ENCODE measurements at regions not wholly inside any gene's neighbourhood (a gene's known extent, or its start where the extent isn't known, plus 50 kb on each side); places are given as distances from the start of the nearest gene placed in this dataset.

DNA sequence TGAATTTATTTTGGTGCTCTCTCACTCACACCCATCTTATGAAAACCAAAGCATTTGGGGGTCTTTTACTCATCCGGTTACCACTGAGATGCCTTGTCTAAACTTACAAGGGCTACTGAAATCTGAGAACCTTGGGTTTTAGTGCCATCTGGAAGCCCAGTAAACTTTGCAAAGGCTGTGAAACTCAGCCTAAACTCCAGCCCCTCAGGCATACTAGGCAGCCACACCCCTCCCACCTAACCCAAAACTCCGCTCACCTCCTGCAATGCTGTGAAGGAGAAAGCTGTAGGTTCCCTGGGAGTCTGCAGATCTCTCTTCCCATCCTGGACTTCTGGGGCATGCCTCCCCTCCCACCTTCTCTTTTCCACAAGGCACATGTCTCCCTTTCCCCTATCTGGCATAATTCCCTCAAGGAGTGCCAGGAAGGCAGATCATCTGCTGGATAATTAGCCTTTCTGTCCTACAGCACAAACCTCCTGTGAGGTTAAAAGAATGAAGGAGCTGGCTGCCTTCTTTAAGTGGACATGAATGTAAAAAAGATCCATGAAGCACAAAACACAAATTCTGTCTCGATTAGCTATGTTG lies 71.5 kb upstream of the ANXA1 start:
- H3K4me3 ChIP-seq (ENCODE audit: low read depth in 1 of 5, low read length in 5 of 5), result peak overlapping the region in 1 of 5 donors; percentile 36
- no peaks in the 10 kb centered on the region for H3K27me3 ChIP-seq (ENCODE audit: control insufficient read depth in 5 of 5, insufficient read depth in 4 of 5, low read length in 5 of 5)
- H3K4me1 ChIP-seq (ENCODE audit: control insufficient read depth in 5 of 5, insufficient read depth in 5 of 5, low read length in 5 of 5), result peaks cover 0 to 25% (median 11%) of the 10 kb centered on the region in 5 donors
- no peaks in the 10 kb centered on the region for H3K9me3 ChIP-seq (ENCODE audit: control insufficient read depth in 5 of 5, low read length in 5 of 5)
- no peak overlapping the region for H3K9ac ChIP-seq (ENCODE audit: low read length in 5 of 5)
- no peaks in the 10 kb centered on the region for H3K36me3 ChIP-seq (ENCODE audit: control insufficient read depth in 5 of 5, insufficient read depth in 5 of 5, low read length in 5 of 5)
- H3K27ac ChIP-seq (ENCODE audit: low read depth, low read length), result no peak overlapping the region

GRCh38 chr9:73079326-73079725 lies 72.3 kb upstream of the ANXA1 start:
- no peak overlapping the region for H3K4me3 ChIP-seq (ENCODE audit: low read depth in 1 of 5, low read length in 5 of 5)
- H3K27ac ChIP-seq (ENCODE audit: low read depth, low read length), result no peak overlapping the region
- H3K27me3 ChIP-seq (ENCODE audit: control insufficient read depth in 5 of 5, insufficient read depth in 4 of 5, low read length in 5 of 5), result no peaks in the 10 kb centered on the region
- H3K36me3 ChIP-seq (ENCODE audit: control insufficient read depth in 5 of 5, insufficient read depth in 5 of 5, low read length in 5 of 5), result no peaks in the 10 kb centered on the region
- H3K9me3 ChIP-seq (ENCODE audit: control insufficient read depth in 5 of 5, low read length in 5 of 5), result no peaks in the 10 kb centered on the region
- peaks cover 0 to 25% (median 11%) of the 10 kb centered on the region in 5 donors for H3K4me1 ChIP-seq (ENCODE audit: control insufficient read depth in 5 of 5, insufficient read depth in 5 of 5, low read length in 5 of 5)
- no peak overlapping the region for H3K9ac ChIP-seq (ENCODE audit: low read length in 5 of 5)

- Histone ChIP-seq H3K4me3 (ENCODE audit: low read depth in 1 of 5, low read length in 5 of 5) (no peak overlapping the region), H3K4me1 (ENCODE audit: control insufficient read depth in 5 of 5, insufficient read depth in 5 of 5, low read length in 5 of 5) (peaks cover 0 to 25% (median 11%) of the 10 kb centered on the region in 5 donors), H3K36me3 (ENCODE audit: control insufficient read depth in 5 of 5, insufficient read depth in 5 of 5, low read length in 5 of 5) (no peaks in the 10 kb centered on the region), H3K9me3 (ENCODE audit: control insufficient read depth in 5 of 5, low read length in 5 of 5) (no peaks in the 10 kb centered on the region), H3K27ac (ENCODE audit: low read depth, low read length) (no peak overlapping the region), H3K27me3 (ENCODE audit: control insufficient read depth in 5 of 5, insufficient read depth in 4 of 5, low read length in 5 of 5) (no peaks in the 10 kb centered on the region), H3K9ac (ENCODE audit: low read length in 5 of 5) (no peak overlapping the region)
Measured at GRCh38 chr9:73077625-73078030, 74.0 kb upstream of the ANXA1 start.

GRCh38 chr9:73076970-73077369 lies 74.7 kb upstream of the ANXA1 start:
- peaks cover 0 to 25% (median 11%) of the 10 kb centered on the region in 5 donors for H3K4me1 ChIP-seq (ENCODE audit: control insufficient read depth in 5 of 5, insufficient read depth in 5 of 5, low read length in 5 of 5)
- no peaks in the 10 kb centered on the region for H3K9me3 ChIP-seq (ENCODE audit: control insufficient read depth in 5 of 5, low read length in 5 of 5)
- H3K27ac ChIP-seq (ENCODE audit: low read depth, low read length), result no peak overlapping the region
- H3K9ac ChIP-seq (ENCODE audit: low read length in 5 of 5), result no peak overlapping the region
- H3K27me3 ChIP-seq (ENCODE audit: control insufficient read depth in 5 of 5, insufficient read depth in 4 of 5, low read length in 5 of 5), result no peaks in the 10 kb centered on the region
- no peak overlapping the region for H3K4me3 ChIP-seq (ENCODE audit: low read depth in 1 of 5, low read length in 5 of 5)
- H3K36me3 ChIP-seq (ENCODE audit: control insufficient read depth in 5 of 5, insufficient read depth in 5 of 5, low read length in 5 of 5), result no peaks in the 10 kb centered on the region

DNA sequence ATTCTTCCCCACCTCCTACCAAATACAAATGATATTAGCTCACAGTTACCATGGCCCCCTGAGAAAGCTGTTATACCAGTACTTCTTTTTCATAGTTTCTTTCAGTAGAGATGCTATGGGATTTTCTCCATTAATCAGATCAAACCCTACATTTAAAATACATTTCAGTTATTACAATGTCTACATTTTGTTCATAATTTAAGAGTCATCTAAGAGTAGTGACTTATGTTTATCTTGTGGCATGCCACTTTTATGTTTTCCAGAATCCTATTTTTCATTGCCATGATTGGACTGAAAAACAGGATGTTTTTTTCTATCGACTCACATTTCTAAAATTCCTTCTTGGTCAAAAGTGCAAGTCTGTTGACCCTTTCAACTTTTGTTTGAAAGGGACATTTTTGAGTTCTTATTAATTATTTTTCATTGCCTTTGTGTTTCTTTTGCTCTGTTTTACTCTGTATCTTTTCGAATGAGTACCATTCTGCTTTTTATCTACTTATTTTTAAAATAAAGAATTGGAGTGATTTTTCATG lies 77.4 kb upstream of the ANXA1 start:
- H3K27ac ChIP-seq (ENCODE audit: low read depth, low read length), result no peak overlapping the region
- no peak overlapping the region for H3K4me3 ChIP-seq (ENCODE audit: low read depth in 1 of 5, low read length in 5 of 5)

GRCh38 chr9:73073337-73074175 lies 78.1 kb upstream of the ANXA1 start:
- no peak overlapping the region for H3K27ac ChIP-seq (ENCODE audit: low read depth, low read length)
- no peaks in the 10 kb centered on the region for H3K36me3 ChIP-seq (ENCODE audit: control insufficient read depth in 5 of 5, insufficient read depth in 5 of 5, low read length in 5 of 5)
- H3K27me3 ChIP-seq (ENCODE audit: control insufficient read depth in 5 of 5, insufficient read depth in 4 of 5, low read length in 5 of 5), result no peaks in the 10 kb centered on the region
- H3K4me3 ChIP-seq (ENCODE audit: low read depth in 1 of 5, low read length in 5 of 5), result no peak overlapping the region
- H3K9ac ChIP-seq (ENCODE audit: low read length in 5 of 5), result no peak overlapping the region
- H3K4me1 ChIP-seq (ENCODE audit: control insufficient read depth in 5 of 5, insufficient read depth in 5 of 5, low read length in 5 of 5), result no peaks in the 10 kb centered on the region
- H3K9me3 ChIP-seq (ENCODE audit: control insufficient read depth in 5 of 5, low read length in 5 of 5), result no peaks in the 10 kb centered on the region

More for the DNA sequence above, 77.4 kb upstream of the ANXA1 start:
- no peak overlapping the region for H3K9ac ChIP-seq (ENCODE audit: low read length in 5 of 5)
- no peaks in the 10 kb centered on the region for H3K27me3 ChIP-seq (ENCODE audit: control insufficient read depth in 5 of 5, insufficient read depth in 4 of 5, low read length in 5 of 5)
- peaks cover 0 to 2% (median 0%) of the 10 kb centered on the region in 5 donors for H3K4me1 ChIP-seq (ENCODE audit: control insufficient read depth in 5 of 5, insufficient read depth in 5 of 5, low read length in 5 of 5)
- H3K9me3 ChIP-seq (ENCODE audit: control insufficient read depth in 5 of 5, low read length in 5 of 5), result no peaks in the 10 kb centered on the region
- H3K36me3 ChIP-seq (ENCODE audit: control insufficient read depth in 5 of 5, insufficient read depth in 5 of 5, low read length in 5 of 5), result no peaks in the 10 kb centered on the region

- Histone ChIP-seq H3K27me3 (ENCODE audit: control insufficient read depth in 5 of 5, insufficient read depth in 4 of 5, low read length in 5 of 5) (no peaks in the 10 kb centered on the region), H3K4me3 (ENCODE audit: low read depth in 1 of 5, low read length in 5 of 5) (no peak overlapping the region), H3K9ac (ENCODE audit: low read length in 5 of 5) (no peak overlapping the region), H3K4me1 (ENCODE audit: control insufficient read depth in 5 of 5, insufficient read depth in 5 of 5, low read length in 5 of 5) (no peaks in the 10 kb centered on the region), H3K9me3 (ENCODE audit: control insufficient read depth in 5 of 5, low read length in 5 of 5) (no peaks in the 10 kb centered on the region), H3K27ac (ENCODE audit: low read depth, low read length) (no peak overlapping the region), H3K36me3 (ENCODE audit: control insufficient read depth in 5 of 5, insufficient read depth in 5 of 5, low read length in 5 of 5) (no peaks in the 10 kb centered on the region)
Measured at GRCh38 chr9:73067074-73067473, 84.6 kb upstream of the ANXA1 start.

DNA sequence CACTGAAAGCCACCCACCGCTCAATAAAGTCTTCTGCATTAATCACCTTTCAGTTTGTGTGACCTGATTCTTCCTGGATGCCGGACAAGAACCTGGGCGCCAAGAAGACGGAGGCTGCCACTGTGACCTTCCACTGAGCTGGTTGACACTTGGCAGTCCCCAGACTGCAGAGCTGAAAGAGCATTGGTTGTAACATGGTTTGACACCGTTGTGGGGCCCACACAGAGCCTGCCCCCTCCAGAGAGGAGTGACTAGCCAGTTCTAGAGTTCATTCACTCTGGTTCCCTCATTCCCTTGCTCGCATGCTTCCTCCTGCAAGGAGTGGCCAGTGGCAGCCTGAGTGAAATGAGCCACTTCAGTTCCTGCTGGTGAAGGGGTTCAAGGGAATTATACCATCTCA lies 86.2 kb upstream of the ANXA1 start:
- H3K9me3 ChIP-seq (ENCODE audit: control insufficient read depth in 5 of 5, low read length in 5 of 5), result no peaks in the 10 kb centered on the region
- H3K4me1 ChIP-seq (ENCODE audit: control insufficient read depth in 5 of 5, insufficient read depth in 5 of 5, low read length in 5 of 5), result no peaks in the 10 kb centered on the region
- H3K4me3 ChIP-seq (ENCODE audit: low read depth in 1 of 5, low read length in 5 of 5), result no peak overlapping the region
- no peak overlapping the region for H3K27ac ChIP-seq (ENCODE audit: low read depth, low read length)
- H3K9ac ChIP-seq (ENCODE audit: low read length in 5 of 5), result no peak overlapping the region
- H3K36me3 ChIP-seq (ENCODE audit: control insufficient read depth in 5 of 5, insufficient read depth in 5 of 5, low read length in 5 of 5), result no peaks in the 10 kb centered on the region
- H3K27me3 ChIP-seq (ENCODE audit: control insufficient read depth in 5 of 5, insufficient read depth in 4 of 5, low read length in 5 of 5), result no peaks in the 10 kb centered on the region

DNA sequence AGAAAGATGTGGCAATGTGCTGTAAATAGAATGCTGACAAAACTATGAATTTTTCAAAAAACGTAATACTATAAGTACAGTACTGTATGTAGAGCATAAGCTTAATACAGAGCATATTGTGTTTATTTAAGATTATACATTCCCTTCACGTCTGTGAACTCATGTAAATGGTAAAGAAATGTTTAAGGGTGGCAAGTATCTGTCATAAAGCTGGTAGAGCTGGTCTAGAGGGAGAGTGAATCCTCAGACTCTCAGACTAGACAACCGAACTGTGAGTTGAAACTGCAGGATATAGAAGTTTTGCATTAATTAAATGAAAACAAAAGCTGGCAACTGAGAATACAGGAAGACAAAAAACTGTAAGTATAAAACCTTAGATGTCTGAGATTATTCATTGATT lies 87.3 kb upstream of the ANXA1 start:
- Histone ChIP-seq H3K9ac (ENCODE audit: low read length in 5 of 5) (no peak overlapping the region), H3K4me1 (ENCODE audit: control insufficient read depth in 5 of 5, insufficient read depth in 5 of 5, low read length in 5 of 5) (no peaks in the 10 kb centered on the region), H3K27me3 (ENCODE audit: control insufficient read depth in 5 of 5, insufficient read depth in 4 of 5, low read length in 5 of 5) (no peaks in the 10 kb centered on the region), H3K9me3 (ENCODE audit: control insufficient read depth in 5 of 5, low read length in 5 of 5) (no peaks in the 10 kb centered on the region), H3K36me3 (ENCODE audit: control insufficient read depth in 5 of 5, insufficient read depth in 5 of 5, low read length in 5 of 5) (no peaks in the 10 kb centered on the region), H3K27ac (ENCODE audit: low read depth, low read length) (no peak overlapping the region), H3K4me3 (ENCODE audit: low read depth in 1 of 5, low read length in 5 of 5) (no peak overlapping the region)

- no peaks in the 10 kb centered on the region for H3K9me3 ChIP-seq (ENCODE audit: control insufficient read depth in 5 of 5, low read length in 5 of 5)
- H3K4me3 ChIP-seq (ENCODE audit: low read depth in 1 of 5, low read length in 5 of 5), result no peak overlapping the region
- no peak overlapping the region for H3K27ac ChIP-seq (ENCODE audit: low read depth, low read length)
- no peaks in the 10 kb centered on the region for H3K4me1 ChIP-seq (ENCODE audit: control insufficient read depth in 5 of 5, insufficient read depth in 5 of 5, low read length in 5 of 5)
- no peak overlapping the region for H3K9ac ChIP-seq (ENCODE audit: low read length in 5 of 5)
- no peaks in the 10 kb centered on the region for H3K36me3 ChIP-seq (ENCODE audit: control insufficient read depth in 5 of 5, insufficient read depth in 5 of 5, low read length in 5 of 5)
- no peaks in the 10 kb centered on the region for H3K27me3 ChIP-seq (ENCODE audit: control insufficient read depth in 5 of 5, insufficient read depth in 4 of 5, low read length in 5 of 5)
Measured at GRCh38 chr9:73061146-73061545, 90.5 kb upstream of the ANXA1 start.
